GM23338 (cell line): ENCODE measurements at regions not wholly inside any gene's neighbourhood (a gene's known extent, or its start where the extent isn't known, plus 50 kb on each side); places are given as distances from the start of the nearest gene placed in this dataset.

Source experiments
- ATAC-seq: fragments of 200-7000 bp; cut with Tn5 transposase; 3 replicates; pipeline ENCODE4 v1.9.1; 2020
- DNase-seq: peaks from one replicate; pipeline ENCODE4 v3.0.0-alpha.2; 2015; ENCODE audit warnings: low spot score
- H2AFZ ChIP-seq: fragments of 200-600 bp; sonication (generic); 2 replicates; pipeline ENCODE4 v1.8.0; 2016; ENCODE audit warnings: antibody characterized with exemption, mild to moderate bottlenecking, moderate library complexity
- H3F3A ChIP-seq: fragments of 200-600 bp; sonication (generic); replicated peaks from 2 replicates; pipeline ENCODE4 v1.8.0; 2017; ENCODE audit warnings: antibody characterized with exemption, mixed run types, low read depth
- H3K27ac ChIP-seq: fragments of 200-600 bp; sonication (generic); 2 replicates; pipeline ENCODE4 v1.6.1; 2016; ENCODE audit warnings: low read depth
- H3K27me3 ChIP-seq: fragments of 200-600 bp; sonication (generic); 2 replicates; pipeline ENCODE4 v1.8.0; 2016; ENCODE audit warnings: mild to moderate bottlenecking, mixed run types, moderate library complexity; ENCODE audit not compliant: insufficient read depth
- H3K36me3 ChIP-seq: fragments of 200-600 bp; sonication (generic); 2 replicates; pipeline ENCODE4 v1.8.0; 2016; ENCODE audit warnings: mild to moderate bottlenecking; ENCODE audit not compliant: insufficient read depth
- H3K4me1 ChIP-seq: fragments of 200-600 bp; sonication (generic); 2 replicates; pipeline ENCODE4 v1.8.0; 2016; ENCODE audit warnings: mild to moderate bottlenecking, moderate library complexity; ENCODE audit not compliant: insufficient read depth
- H3K4me2 ChIP-seq: fragments of 200-600 bp; sonication (generic); 2 replicates; pipeline ENCODE4 v1.7.1; 2017; ENCODE audit warnings: mixed run types
- H3K4me3 ChIP-seq: fragments of 200-600 bp; sonication (generic); 2 replicates; pipeline ENCODE4 v1.6.1; 2016; ENCODE audit warnings: mixed run types
- H3K79me2 ChIP-seq: fragments of 200-600 bp; sonication (generic); replicated peaks from 2 replicates; pipeline ENCODE4 v1.8.0; 2017; ENCODE audit warnings: mild to moderate bottlenecking; ENCODE audit not compliant: insufficient read depth
- H3K9me2 ChIP-seq: fragments of 200-600 bp; sonication (generic); 2 replicates; pipeline ENCODE4 v1.8.0; 2017; ENCODE audit not compliant: insufficient read depth
- H4K20me1 ChIP-seq: fragments of 200-600 bp; sonication (generic); replicated peaks from 2 replicates; pipeline ENCODE4 v1.8.0; 2017; ENCODE audit warnings: mild to moderate bottlenecking; ENCODE audit not compliant: insufficient read depth
- H3K27ac Mint-ChIP-seq: 2 replicates; pipeline ENCODE4 v1.8.0; 2020; ENCODE audit warnings: inconsistent platforms, mild to moderate bottlenecking, moderate library complexity, mixed read lengths
- H3K27me3 Mint-ChIP-seq: 3 replicates; pipeline ENCODE4 v1.8.0; 2022; ENCODE audit warnings: low read depth, mild to moderate bottlenecking, moderate library complexity, mixed read lengths, inconsistent platforms; ENCODE audit not compliant: insufficient read depth, poor library complexity
- H3K36me3 Mint-ChIP-seq: 3 replicates; pipeline ENCODE4 v1.8.0; 2021; ENCODE audit warnings: low read depth, mild to moderate bottlenecking, inconsistent platforms, moderate library complexity, mixed read lengths
- H3K4me1 Mint-ChIP-seq: 3 replicates; pipeline ENCODE4 v1.8.0; 2020; ENCODE audit warnings: mild to moderate bottlenecking, inconsistent platforms, mixed read lengths
- H3K4me3 Mint-ChIP-seq: 3 replicates; pipeline ENCODE4 v1.8.0; 2021; ENCODE audit warnings: moderate library complexity, mild to moderate bottlenecking, inconsistent platforms, mixed read lengths
- H3K9me3 Mint-ChIP-seq: 3 replicates; pipeline ENCODE4 v1.8.0; 2020; ENCODE audit warnings: moderate library complexity, mild to moderate bottlenecking, inconsistent platforms, mixed read lengths
- CREB1 ChIP-seq: fragments of 250-450 bp; sonication (Bioruptor Pico); IDR thresholded peaks from 2 replicates; pipeline ENCODE4 v1.5.0; 2020; ENCODE audit warnings: low read depth, mild to moderate bottlenecking, moderate library complexity
- CTCF ChIP-seq, 2 experiments: fragments of 200-600 bp in 1 of 2; sonication (generic) in 1 of 2; conservative IDR thresholded peaks; 2 replicates each; pipeline versions ENCODE4 v1.5.1 to v1.6.1; 2016 to 2017; ENCODE audit warnings: antibody characterized with exemption in 2 of 2, low read depth in 2 of 2, mild to moderate bottlenecking in 2 of 2, moderate library complexity in 1 of 2
- EZH2 ChIP-seq: fragments of 200-600 bp; sonication (generic); IDR thresholded peaks from one replicate; pipeline ENCODE4 v1.8.0; 2017; ENCODE audit warnings: antibody characterized with exemption, mild to moderate bottlenecking, low read depth; ENCODE audit not compliant: unreplicated experiment
- EZH2phosphoT487 ChIP-seq: fragments of 200-600 bp; sonication (generic); IDR thresholded peaks from one replicate; pipeline ENCODE4 v1.8.1; 2018; ENCODE audit warnings: antibody characterized with exemption; ENCODE audit not compliant: unreplicated experiment
- REST ChIP-seq: IDR thresholded peaks from one replicate; pipeline ENCODE4 v1.6.1; 2018; ENCODE audit warnings: antibody characterized with exemption; ENCODE audit not compliant: unreplicated experiment
- STAT1 ChIP-seq: IDR thresholded peaks from one replicate; pipeline ENCODE4 v1.6.1; 2016; ENCODE audit warnings: antibody characterized with exemption; ENCODE audit not compliant: unreplicated experiment
- TF ChIP-seq, protein P1 (sequence below): IDR thresholded peaks from 2 replicates; pipeline ENCODE4 v1.6.1; 2016; ENCODE audit warnings: antibody characterized with exemption
- TF ChIP-seq, protein P2 (sequence below): fragments of 250-450 bp; sonication (Bioruptor Pico); IDR thresholded peaks from 2 replicates; pipeline ENCODE4 v1.5.0; 2020; ENCODE audit warnings: mild to moderate bottlenecking, moderate library complexity

GRCh38 chrX:35680940-35681346 is 117.2 kb upstream of the MAGEB16 start (continued):
- TF ChIP-seq, protein P1, sequence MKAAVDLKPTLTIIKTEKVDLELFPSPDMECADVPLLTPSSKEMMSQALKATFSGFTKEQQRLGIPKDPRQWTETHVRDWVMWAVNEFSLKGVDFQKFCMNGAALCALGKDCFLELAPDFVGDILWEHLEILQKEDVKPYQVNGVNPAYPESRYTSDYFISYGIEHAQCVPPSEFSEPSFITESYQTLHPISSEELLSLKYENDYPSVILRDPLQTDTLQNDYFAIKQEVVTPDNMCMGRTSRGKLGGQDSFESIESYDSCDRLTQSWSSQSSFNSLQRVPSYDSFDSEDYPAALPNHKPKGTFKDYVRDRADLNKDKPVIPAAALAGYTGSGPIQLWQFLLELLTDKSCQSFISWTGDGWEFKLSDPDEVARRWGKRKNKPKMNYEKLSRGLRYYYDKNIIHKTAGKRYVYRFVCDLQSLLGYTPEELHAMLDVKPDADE = no peak

GRCh38 chrX:35682476-35682875 is 115.7 kb upstream of the MAGEB16 start:
- H3K36me3 ChIP-seq = no peaks in the 10 kb centered on the region
- Mint-ChIP-seq H3K27me3 (no peaks in the 10 kb centered on the region), H3K9me3 (no peaks in the 10 kb centered on the region), H3K36me3 (no peaks in the 10 kb centered on the region), H3K4me1 (no peaks in the 10 kb centered on the region), H3K27ac (no peak overlapping the region), H3K4me3 (no peak overlapping the region)
- H3K79me2 ChIP-seq = no peaks in the 10 kb centered on the region
- H3K4me3 ChIP-seq = no peak overlapping the region
- no peaks in the 10 kb centered on the region for H3K27me3 ChIP-seq
- ATAC-seq = no peak
- no peak overlapping the region for H3K4me2 ChIP-seq
- TF ChIP-seq STAT1 = no peak
- no peak for TF ChIP-seq EZH2
- TF ChIP-seq, protein P2, sequence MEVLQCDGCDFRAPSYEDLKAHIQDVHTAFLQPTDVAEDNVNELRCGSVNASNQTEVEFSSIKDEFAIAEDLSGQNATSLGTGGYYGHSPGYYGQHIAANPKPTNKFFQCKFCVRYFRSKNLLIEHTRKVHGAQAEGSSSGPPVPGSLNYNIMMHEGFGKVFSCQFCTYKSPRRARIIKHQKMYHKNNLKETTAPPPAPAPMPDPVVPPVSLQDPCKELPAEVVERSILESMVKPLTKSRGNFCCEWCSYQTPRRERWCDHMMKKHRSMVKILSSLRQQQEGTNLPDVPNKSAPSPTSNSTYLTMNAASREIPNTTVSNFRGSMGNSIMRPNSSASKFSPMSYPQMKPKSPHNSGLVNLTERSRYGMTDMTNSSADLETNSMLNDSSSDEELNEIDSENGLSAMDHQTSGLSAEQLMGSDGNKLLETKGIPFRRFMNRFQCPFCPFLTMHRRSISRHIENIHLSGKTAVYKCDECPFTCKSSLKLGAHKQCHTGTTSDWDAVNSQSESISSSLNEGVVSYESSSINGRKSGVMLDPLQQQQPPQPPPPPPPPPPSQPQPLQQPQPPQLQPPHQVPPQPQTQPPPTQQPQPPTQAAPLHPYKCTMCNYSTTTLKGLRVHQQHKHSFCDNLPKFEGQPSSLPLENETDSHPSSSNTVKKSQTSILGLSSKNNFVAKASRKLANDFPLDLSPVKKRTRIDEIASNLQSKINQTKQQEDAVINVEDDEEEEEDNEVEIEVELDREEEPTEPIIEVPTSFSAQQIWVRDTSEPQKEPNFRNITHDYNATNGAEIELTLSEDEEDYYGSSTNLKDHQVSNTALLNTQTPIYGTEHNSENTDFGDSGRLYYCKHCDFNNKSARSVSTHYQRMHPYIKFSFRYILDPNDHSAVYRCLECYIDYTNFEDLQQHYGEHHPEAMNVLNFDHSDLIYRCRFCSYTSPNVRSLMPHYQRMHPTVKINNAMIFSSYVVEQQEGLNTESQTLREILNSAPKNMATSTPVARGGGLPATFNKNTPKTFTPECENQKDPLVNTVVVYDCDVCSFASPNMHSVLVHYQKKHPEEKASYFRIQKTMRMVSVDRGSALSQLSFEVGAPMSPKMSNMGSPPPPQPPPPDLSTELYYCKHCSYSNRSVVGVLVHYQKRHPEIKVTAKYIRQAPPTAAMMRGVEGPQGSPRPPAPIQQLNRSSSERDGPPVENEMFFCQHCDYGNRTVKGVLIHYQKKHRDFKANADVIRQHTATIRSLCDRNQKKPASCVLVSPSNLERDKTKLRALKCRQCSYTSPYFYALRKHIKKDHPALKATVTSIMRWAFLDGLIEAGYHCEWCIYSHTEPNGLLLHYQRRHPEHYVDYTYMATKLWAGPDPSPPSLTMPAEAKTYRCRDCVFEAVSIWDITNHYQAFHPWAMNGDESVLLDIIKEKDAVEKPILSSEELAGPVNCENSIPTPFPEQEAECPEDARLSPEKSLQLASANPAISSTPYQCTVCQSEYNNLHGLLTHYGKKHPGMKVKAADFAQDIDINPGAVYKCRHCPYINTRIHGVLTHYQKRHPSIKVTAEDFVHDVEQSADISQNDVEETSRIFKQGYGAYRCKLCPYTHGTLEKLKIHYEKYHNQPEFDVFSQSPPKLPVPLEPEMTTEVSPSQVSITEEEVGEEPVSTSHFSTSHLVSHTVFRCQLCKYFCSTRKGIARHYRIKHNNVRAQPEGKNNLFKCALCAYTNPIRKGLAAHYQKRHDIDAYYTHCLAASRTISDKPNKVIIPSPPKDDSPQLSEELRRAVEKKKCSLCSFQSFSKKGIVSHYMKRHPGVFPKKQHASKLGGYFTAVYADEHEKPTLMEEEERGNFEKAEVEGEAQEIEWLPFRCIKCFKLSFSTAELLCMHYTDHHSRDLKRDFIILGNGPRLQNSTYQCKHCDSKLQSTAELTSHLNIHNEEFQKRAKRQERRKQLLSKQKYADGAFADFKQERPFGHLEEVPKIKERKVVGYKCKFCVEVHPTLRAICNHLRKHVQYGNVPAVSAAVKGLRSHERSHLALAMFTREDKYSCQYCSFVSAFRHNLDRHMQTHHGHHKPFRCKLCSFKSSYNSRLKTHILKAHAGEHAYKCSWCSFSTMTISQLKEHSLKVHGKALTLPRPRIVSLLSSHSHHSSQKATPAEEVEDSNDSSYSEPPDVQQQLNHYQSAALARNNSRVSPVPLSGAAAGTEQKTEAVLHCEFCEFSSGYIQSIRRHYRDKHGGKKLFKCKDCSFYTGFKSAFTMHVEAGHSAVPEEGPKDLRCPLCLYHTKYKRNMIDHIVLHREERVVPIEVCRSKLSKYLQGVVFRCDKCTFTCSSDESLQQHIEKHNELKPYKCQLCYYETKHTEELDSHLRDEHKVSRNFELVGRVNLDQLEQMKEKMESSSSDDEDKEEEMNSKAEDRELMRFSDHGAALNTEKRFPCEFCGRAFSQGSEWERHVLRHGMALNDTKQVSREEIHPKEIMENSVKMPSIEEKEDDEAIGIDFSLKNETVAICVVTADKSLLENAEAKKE (CRISPR knock-in tag) = no peak
- no peak for TF ChIP-seq CREB1 (CRISPR knock-in tag)
- no peak for TF ChIP-seq REST
- TF ChIP-seq, protein P1 = no peak
- TF ChIP-seq EZH2phosphoT487 = no peak
- no peak for TF ChIP-seq CTCF (conservative IDR thresholded peaks at IDR 0.05; ENCODE audit: low read depth in 2 of 2)
- no peaks in the 10 kb centered on the region for H4K20me1 ChIP-seq
- H3K9me2 ChIP-seq = no peaks in the 10 kb centered on the region
- H3K27ac ChIP-seq = no peak overlapping the region
- H3K4me1 ChIP-seq = no peaks in the 10 kb centered on the region
- no peak for DNase-seq
- H3F3A ChIP-seq = no peaks in the 10 kb centered on the region
- no peak overlapping the region for H2AFZ ChIP-seq
